ENCODE measurements at regions not wholly inside any gene's neighbourhood (a gene's known extent, or its start where the extent isn't known, plus 50 kb on each side); places are given as distances from the start of the nearest gene placed in this dataset.
"Not testable (repeated sequence)": the region's sequence is repeated elsewhere in the genome, so short reads cannot be mapped to it uniquely, and the experiment has no call there.

GRCh38 chr2:133642791-133643191 is 74.5 kb upstream of the NCKAP5 start:
- Histone ChIP-seq H3K36me3 (ENCODE audit: control insufficient read depth, low read length) (no peaks in the 10 kb centered on the region), H3K4me1 (ENCODE audit: control insufficient read depth, low read length) (no peaks in the 10 kb centered on the region), H3K4me3 (ENCODE audit: low read length) (no peak overlapping the region), H3K4me2 (ENCODE audit: low read length) (no peak overlapping the region), H3K27me3 (ENCODE audit: control insufficient read depth, low read length) (no peaks in the 10 kb centered on the region; the same call in 1 of the 2 replicates), H3K79me2 (ENCODE audit: control insufficient read depth, low read length) (no peaks in the 10 kb centered on the region), H3F3A (ENCODE audit: control insufficient read depth, insufficient read depth) (no peaks in the 10 kb centered on the region), H3K9me3 (ENCODE audit: control insufficient read depth, insufficient read depth, low read length) (no peaks in the 10 kb centered on the region), H3K27ac (ENCODE audit: low read depth, low read length) (no peak overlapping the region), H3K9me2 (replicated peaks; ENCODE audit: control insufficient read depth, low read length) (no peaks in the 10 kb centered on the region), H4K20me1 (ENCODE audit: control insufficient read depth, insufficient read depth, low read depth, low read length) (no peaks in the 10 kb centered on the region)
- TF ChIP-seq, protein P1, sequence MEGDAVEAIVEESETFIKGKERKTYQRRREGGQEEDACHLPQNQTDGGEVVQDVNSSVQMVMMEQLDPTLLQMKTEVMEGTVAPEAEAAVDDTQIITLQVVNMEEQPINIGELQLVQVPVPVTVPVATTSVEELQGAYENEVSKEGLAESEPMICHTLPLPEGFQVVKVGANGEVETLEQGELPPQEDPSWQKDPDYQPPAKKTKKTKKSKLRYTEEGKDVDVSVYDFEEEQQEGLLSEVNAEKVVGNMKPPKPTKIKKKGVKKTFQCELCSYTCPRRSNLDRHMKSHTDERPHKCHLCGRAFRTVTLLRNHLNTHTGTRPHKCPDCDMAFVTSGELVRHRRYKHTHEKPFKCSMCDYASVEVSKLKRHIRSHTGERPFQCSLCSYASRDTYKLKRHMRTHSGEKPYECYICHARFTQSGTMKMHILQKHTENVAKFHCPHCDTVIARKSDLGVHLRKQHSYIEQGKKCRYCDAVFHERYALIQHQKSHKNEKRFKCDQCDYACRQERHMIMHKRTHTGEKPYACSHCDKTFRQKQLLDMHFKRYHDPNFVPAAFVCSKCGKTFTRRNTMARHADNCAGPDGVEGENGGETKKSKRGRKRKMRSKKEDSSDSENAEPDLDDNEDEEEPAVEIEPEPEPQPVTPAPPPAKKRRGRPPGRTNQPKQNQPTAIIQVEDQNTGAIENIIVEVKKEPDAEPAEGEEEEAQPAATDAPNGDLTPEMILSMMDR (IDR thresholded peaks at IDR 0.05; ENCODE audit: low read depth, low read length, poor library complexity, severe bottlenecking), result no peak
- no peak for TF ChIP-seq EZH2phosphoT487 (IDR thresholded peaks at IDR 0.05; ENCODE audit: borderline replicate concordance, low read length)

DNA sequence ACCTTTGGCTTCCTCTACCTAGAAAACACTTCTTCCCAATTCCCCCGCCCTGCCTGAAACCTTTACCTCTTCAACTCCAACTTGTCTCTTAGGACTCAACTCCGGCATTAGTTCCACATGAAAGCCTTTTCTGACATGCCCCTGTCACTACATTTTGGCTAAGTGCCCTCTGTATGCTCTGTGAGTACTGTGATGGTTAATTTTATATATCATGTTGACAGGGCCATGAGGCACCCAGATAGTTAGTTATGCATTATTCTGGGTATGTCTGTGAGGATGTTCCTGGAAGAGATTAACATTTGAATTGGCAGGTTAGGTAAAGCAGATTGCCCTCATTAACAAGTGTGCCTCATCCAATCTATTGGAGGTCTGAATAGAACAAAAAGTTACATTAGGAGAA is 75.6 kb upstream of the NCKAP5 start:
- Histone ChIP-seq H3K27ac (ENCODE audit: low read depth, low read length) (no peak overlapping the region), H3K9me3 (ENCODE audit: control insufficient read depth, insufficient read depth, low read length) (no peaks in the 10 kb centered on the region), H3K4me3 (ENCODE audit: low read length) (no peak overlapping the region), H3K79me2 (ENCODE audit: control insufficient read depth, low read length) (no peaks in the 10 kb centered on the region), H4K20me1 (ENCODE audit: control insufficient read depth, insufficient read depth, low read depth, low read length) (no peaks in the 10 kb centered on the region), H3F3A (ENCODE audit: control insufficient read depth, insufficient read depth) (no peaks in the 10 kb centered on the region), H3K9me2 (replicated peaks; ENCODE audit: control insufficient read depth, low read length) (no peaks in the 10 kb centered on the region), H3K4me1 (ENCODE audit: control insufficient read depth, low read length) (no peaks in the 10 kb centered on the region), H3K36me3 (ENCODE audit: control insufficient read depth, low read length) (no peaks in the 10 kb centered on the region), H3K27me3 (ENCODE audit: control insufficient read depth, low read length) (no peaks in the 10 kb centered on the region; the same call in 1 of the 2 replicates), H3K4me2 (ENCODE audit: low read length) (no peak overlapping the region)
- TF ChIP-seq EZH2phosphoT487 (IDR thresholded peaks at IDR 0.05; ENCODE audit: borderline replicate concordance, low read length), result no peak
- TF ChIP-seq, protein P1 (IDR thresholded peaks at IDR 0.05; ENCODE audit: low read depth, low read length, poor library complexity, severe bottlenecking), result no peak

DNA sequence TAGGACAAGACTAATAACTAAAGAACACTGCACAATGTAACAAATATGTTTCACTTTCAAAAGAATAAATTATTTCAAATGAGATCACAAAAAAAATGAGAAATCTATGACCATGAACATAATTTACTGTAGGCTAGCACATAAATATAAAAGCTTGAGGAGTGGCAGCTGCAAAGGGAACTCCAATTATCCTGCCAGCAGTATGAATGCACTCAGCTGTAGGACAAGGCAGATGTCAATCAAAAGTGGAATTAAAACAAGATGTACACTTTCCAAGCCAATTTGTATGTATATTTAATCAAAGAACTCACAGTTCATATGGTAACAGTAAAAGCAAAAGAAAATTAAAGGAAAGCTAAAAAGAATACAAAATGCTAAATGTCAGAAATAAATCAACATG is 76.6 kb upstream of the NCKAP5 start:
- Histone ChIP-seq H3K9me3 (ENCODE audit: control insufficient read depth, insufficient read depth, low read length) (no peaks in the 10 kb centered on the region), H3K79me2 (ENCODE audit: control insufficient read depth, low read length) (no peaks in the 10 kb centered on the region), H3K27me3 (ENCODE audit: control insufficient read depth, low read length) (no peaks in the 10 kb centered on the region; the same call in 1 of the 2 replicates), H3K27ac (ENCODE audit: low read depth, low read length) (no peak overlapping the region), H3F3A (ENCODE audit: control insufficient read depth, insufficient read depth) (no peaks in the 10 kb centered on the region), H4K20me1 (ENCODE audit: control insufficient read depth, insufficient read depth, low read depth, low read length) (no peaks in the 10 kb centered on the region), H3K4me1 (ENCODE audit: control insufficient read depth, low read length) (no peaks in the 10 kb centered on the region), H3K9me2 (replicated peaks; ENCODE audit: control insufficient read depth, low read length) (no peaks in the 10 kb centered on the region), H3K4me3 (ENCODE audit: low read length) (no peak overlapping the region), H3K36me3 (ENCODE audit: control insufficient read depth, low read length) (no peaks in the 10 kb centered on the region), H3K4me2 (ENCODE audit: low read length) (no peak overlapping the region)
- TF ChIP-seq, protein P1 (IDR thresholded peaks at IDR 0.05; ENCODE audit: low read depth, low read length, poor library complexity, severe bottlenecking), result no peak
- TF ChIP-seq EZH2phosphoT487 (IDR thresholded peaks at IDR 0.05; ENCODE audit: borderline replicate concordance, low read length), result no peak

DNA sequence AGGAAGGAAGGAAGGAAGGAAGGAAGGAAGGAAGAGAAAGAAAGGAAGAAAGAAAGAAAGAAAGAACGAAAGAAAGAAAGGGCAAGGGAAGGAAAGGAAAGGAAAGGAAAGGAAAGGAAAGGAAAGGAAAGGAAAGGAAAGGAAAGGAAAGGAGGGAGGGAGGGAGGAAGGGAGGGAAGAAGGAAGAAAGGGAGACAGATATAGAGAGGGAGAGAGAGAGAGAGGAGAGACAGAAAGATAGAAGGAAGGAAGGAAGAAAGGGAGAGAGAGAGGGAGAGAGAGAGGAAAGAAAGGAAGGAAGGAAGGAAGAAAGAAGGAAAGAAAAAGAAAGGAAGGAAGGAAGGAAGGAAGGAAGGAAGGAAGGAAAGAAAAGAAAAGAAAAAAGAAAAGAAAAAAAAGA is 79.1 kb upstream of the NCKAP5 start:
- H3K4me2 ChIP-seq (ENCODE audit: low read length); H4K20me1 ChIP-seq (ENCODE audit: control insufficient read depth, insufficient read depth, low read depth, low read length); H3K4me3 ChIP-seq (ENCODE audit: low read length); H3K9me3 ChIP-seq (ENCODE audit: control insufficient read depth, insufficient read depth, low read length); H3K9me2 ChIP-seq (replicated peaks; ENCODE audit: control insufficient read depth, low read length); H3K27ac ChIP-seq (ENCODE audit: low read depth, low read length); H3K4me1 ChIP-seq (ENCODE audit: control insufficient read depth, low read length); H3K36me3 ChIP-seq (ENCODE audit: control insufficient read depth, low read length); H3K79me2 ChIP-seq (ENCODE audit: control insufficient read depth, low read length); H3K27me3 ChIP-seq (ENCODE audit: control insufficient read depth, low read length); H3F3A ChIP-seq (ENCODE audit: control insufficient read depth, insufficient read depth): not testable (repeated sequence)

Measured in DOHH2 (cell line).